DLD1 (cell line): ENCODE measurements at regions not wholly inside any gene's neighbourhood (a gene's known extent, or its start where the extent isn't known, plus 50 kb on each side); places are given as distances from the start of the nearest gene placed in this dataset.

Experiments used
- in situ Hi-C: cut with HindIII; loops from 2 replicates; pipeline ENCODE4 v1.10.0; 2017; ENCODE audit warnings: low sequenced_read_pairs

- in situ Hi-C loops, result loop anchor here (10.0 kb wide), 1 partner anchor 75 kb away; no protein-coding TSS in a partner anchor
Measured at GRCh38 chr13:111039735-111040134, 75.4 kb upstream of the ARHGEF7 start.

DNA sequence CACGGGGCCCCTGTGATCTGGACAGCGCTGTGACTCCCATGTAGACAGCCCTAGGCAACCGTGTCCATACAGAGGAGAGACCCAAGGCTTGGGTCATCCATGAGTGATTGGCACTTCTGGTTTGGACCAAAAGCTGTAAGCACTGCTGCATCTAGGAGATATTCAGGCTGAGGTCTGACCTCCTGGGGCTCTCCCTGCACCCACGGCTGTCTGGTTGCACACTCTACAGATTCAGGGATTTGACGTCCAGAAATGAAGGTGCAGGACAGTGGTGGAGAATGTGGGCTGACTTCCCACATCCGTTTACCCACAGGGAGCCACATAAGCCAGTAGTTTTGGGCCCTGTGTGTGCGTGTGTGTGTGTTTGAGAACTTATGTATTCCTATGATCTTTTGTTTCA is 76.2 kb upstream of the ARHGEF7 start:
- in situ Hi-C loops, result loop anchor here (10.0 kb wide), 1 partner anchor 74 kb away; no protein-coding TSS in a partner anchor

DNA sequence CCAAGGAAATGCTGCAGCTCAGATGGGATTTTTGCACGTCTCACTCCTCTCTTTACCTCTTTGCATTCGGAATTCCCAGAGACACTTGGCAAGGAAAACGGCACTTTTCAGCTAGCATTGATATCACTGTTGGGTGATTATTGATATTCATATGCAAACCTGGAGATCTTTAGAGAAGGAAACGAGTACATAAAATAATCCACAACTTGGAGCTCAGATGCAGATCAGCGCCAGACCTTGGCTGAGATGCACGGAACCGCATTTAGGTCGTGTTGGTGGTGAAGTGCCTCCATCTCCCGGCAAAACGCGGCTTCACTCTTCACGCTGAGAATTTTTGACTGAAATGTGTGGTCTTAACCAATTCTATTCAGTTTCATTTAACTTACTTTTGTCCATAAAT is 77.2 kb upstream of the ARHGEF7 start:
- in situ Hi-C loops, result loop anchor here (10.0 kb wide), 1 partner anchor 73 kb away; no protein-coding TSS in a partner anchor

- in situ Hi-C loops, result loop anchor here (10.0 kb wide), 1 partner anchor 72 kb away; no protein-coding TSS in a partner anchor
Measured at GRCh38 chr13:111036665-111037064, 78.4 kb upstream of the ARHGEF7 start.

- in situ Hi-C loops, result loop anchor here (10.0 kb wide), 1 partner anchor 71 kb away; no protein-coding TSS in a partner anchor
Measured at GRCh38 chr13:111035861-111036260, 79.2 kb upstream of the ARHGEF7 start.

DNA sequence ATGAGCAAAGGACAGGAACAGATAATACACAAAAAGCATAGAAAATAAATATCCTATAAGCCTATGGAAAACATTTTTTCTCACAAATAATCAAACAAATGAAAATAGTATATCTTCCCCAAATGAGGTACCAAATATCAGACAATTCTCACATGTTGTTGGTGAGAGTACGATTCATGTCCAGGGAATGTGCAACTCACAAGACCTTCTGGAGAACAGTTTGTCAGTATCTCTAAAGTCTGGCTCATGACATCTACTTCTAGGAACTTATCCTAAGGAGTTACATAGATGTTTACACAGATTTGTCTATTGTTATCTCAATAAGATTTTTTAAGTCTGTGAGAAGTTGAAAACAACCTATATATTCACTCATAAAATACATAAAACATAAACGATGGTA is 80.3 kb upstream of the ARHGEF7 start:
- in situ Hi-C loops, result loop anchor here (10.0 kb wide), 1 partner anchor 70 kb away; no protein-coding TSS in a partner anchor

- in situ Hi-C loops, result loop anchor here (10.0 kb wide), 1 partner anchor 69 kb away; no protein-coding TSS in a partner anchor
Measured at GRCh38 chr13:111033172-111034130, 81.7 kb upstream of the ARHGEF7 start.

DNA sequence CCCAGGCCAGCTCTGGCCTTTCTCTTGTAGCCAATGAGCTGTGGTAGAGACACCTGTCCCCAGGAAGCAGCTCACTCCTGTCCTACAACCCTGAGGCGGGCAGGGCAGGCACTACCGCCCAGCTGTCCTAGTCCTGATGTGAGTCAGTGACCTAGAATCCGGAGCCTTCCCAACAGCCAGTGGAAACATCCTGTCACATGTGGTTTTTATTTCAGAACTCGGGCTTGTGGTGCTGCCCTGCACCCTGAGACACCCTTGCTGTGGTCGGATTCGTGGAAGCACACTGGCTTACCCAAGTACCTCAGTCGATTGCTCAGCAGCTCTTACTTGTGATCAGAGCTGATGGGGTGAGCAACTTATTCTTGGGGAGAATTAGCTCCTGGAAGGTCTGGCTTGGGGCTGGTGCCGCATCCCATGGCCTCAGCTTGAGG is 83.6 kb upstream of the ARHGEF7 start:
- in situ Hi-C loops, result loop anchor here (10.0 kb wide), 1 partner anchor 67 kb away; no protein-coding TSS in a partner anchor

DNA sequence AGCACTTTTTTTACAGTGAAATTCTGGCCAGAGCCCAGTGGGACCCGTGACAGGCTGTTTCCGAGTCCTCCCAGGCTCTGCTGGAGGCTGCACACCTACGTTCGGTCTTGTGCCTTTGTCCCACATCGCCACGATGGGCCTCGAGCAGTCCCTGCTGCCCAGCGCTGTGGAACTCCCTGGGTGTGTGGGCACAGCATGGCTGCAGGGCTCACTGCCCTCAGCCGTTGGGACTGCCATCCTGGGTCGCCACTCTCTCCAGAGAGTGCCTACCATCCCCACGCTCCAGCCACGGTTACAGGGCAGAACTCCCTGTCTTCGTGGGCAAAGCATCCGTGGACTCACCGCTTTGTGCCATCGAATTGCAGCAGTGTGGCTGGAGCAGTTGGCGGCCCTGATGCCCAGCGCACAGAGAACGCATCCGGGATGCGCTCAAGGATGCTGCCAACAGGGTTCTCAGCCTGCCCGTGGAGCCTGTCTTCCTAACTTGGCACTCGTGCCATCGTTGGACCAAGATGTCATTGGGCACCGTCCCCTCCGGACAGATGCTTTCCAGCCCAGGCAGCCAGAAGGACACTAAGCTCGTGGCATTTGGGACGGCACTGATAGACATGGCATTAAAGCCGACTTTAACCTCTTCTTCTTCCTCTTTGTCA is 85.0 kb upstream of the ARHGEF7 start:
- in situ Hi-C loops, result loop anchor here (10.0 kb wide), 1 partner anchor 65 kb away; no protein-coding TSS in a partner anchor

- in situ Hi-C loops, result no loop called here
Measured at GRCh38 chr13:111027458-111028439, 87.4 kb upstream of the ARHGEF7 start.

DNA sequence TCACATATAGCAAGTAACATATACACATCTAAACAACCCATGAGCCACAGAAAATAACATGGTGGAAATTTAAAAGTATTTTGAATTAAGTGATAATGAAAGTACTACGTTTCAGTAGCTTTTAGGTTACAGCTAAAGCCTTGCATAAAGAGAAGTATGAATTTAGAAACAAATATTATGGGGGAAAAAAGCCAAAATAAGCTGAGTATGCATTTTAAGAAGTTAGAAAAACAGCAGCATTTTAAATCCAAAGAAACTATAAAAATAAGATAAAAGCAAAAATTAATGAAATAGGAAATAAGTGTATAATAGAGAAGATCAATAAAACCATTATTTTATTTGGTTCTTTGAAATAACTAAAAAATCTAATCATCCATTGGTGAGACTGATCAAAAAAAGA is 89.8 kb upstream of the ARHGEF7 start:
- in situ Hi-C loops, result no loop called here

DNA sequence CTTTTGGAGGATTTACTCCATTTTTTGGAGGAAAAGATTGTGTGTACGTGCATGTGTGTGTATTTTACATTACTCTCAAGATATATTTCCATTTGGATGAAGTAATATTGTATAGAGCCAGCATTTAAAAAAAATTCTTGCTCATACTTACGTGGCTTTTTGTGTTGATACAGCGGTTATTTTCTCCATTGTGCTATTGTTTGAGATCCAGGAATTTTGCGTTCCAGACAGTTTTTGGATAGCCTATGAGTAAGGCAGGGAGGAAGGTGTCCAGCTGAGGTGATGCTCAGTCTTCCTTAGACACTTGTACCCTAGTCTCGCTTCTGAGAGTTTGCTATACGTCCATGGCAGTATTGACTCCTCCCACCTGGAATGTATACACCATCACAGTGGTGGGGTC is 92.2 kb upstream of the ARHGEF7 start:
- in situ Hi-C loops, result no loop called here

DNA sequence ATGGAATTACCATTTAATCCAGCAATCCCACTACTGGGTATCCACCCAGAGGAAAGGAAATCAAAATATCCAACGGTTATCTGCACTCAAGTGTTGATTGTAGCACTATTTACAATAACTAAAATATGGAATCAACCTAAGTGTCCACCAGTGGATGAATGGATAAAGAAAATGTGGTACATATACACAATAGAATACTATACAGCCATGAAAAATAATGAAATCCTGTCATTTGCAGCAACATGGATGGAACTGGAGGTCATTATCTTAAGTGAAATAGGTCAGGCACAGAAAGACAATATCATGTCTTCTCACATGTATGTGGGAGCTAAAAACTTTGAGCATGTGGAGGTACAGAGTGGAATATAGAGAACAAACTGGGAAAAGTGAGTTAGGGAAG is 92.9 kb upstream of the ARHGEF7 start:
- in situ Hi-C loops, result no loop called here

DNA sequence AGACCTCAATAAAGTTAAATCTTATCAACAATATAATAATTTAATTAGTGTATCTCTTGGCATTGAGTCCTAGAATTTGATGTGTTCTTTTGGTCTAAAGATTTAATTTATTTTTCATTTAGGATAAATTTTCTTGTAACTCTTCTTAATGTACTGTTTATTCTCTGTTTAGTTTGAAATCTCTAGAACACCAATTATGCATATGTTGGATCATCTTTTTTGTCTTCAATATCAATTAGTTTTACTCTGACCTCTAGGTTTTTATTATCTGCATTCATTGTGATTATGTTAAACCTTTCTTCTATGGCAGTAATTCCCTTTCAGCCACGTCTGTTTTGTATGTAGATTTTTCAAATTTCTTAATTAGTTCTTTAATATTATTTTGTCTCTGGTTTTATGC is 93.8 kb upstream of the ARHGEF7 start:
- in situ Hi-C loops, result no loop called here

DNA sequence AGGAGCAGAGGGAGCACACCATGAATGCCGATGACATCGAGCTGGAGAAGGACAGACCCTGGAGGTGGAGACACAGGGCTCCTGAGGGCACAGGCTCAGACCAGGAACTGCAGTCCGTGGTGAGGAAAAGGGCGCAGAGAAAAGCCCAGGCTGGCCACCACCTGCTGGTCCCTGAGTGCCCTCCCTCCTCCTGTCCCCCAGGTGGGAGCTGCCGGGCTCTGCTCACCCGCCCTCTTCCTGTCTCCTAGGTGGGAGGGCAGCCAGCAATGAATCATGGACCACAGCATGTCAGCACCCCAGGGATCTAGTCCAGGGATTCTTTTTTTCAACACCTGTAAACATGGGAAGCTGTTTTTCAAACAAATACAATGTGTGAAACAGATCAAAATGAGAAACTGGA is 94.6 kb upstream of the ARHGEF7 start:
- in situ Hi-C loops, result no loop called here

GRCh38 chr13:111020021-111020420 is 95.1 kb upstream of the ARHGEF7 start:
- in situ Hi-C loops, result no loop called here

DNA sequence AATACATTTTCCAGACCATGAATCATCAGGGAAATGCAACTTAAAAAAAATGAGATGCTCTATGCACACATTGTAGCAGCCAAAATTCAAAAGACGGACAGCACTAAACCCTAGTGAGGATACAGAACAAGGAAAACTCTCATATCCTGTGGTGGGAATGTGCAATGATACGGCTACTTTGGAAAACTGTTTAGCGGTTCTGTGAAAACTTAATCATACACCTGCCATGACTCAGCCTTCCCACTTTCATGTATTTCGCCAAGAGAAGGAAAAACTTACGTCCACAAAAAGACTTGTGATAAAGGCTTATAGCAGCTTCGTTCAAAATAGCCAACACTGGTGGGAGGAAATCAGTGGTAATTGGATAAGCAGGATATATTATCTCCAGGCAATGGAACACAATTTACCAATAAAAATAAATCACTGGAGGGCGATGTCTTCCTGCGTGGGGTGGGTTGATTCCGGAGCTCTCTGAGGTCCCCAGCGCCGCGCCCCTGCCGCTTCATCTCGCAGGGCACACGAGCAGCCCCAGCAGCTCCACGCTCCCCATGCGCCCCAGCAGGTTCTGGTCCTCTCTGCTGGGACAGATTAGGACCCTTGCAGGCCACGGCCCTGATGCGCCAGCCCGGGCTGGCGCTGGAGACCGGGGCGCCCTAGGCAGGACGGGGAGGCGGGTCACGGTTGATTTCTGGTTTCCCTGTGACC is 97.2 kb upstream of the ARHGEF7 start:
- in situ Hi-C loops, result no loop called here

DNA sequence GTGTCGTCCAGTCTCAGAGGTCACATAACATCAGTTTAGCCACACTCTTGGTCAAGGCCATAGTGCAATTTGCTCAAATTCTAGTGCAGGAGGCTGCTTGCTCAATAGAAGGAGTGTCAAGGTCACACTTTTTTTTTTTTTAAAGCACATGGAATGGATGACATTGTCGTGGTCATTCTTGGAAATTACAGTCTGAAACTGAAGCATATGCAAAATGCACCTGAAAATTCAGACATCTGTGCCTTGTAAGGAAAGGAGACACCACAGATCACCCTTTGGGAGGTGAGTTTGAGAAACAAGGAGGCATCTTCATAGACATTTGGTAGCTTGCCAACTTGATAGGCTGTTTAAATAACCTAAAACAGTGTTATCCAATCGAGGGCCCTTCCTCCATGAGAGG is 98.3 kb upstream of the ANKRD10 start:
- in situ Hi-C loops, result no loop called here

DNA sequence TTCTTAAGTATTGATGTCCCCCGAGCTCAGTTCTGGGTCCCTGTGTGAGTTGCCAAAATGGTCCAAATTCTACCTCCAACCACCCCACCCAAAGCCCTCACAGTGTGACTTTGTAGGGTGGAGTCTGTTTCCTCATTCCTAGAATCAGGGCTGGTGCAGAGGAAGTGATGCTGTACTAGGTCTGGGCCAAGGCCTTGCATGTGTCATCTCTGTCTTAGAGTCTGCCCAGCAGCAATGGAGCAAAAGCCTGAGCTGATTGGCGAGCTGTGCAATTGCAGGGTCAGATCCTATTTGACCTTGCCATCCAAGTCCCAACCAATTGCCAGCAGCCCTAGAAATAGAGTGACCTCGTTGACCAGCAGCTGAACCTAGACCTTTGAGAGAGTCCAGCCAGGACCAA is 97.0 kb upstream of the ANKRD10 start:
- in situ Hi-C loops, result no loop called here

GRCh38 chr13:111008351-111008750 is 93.5 kb upstream of the ANKRD10 start:
- in situ Hi-C loops, result no loop called here
